ENCODE measurements at regions not wholly inside any gene's neighbourhood (a gene's known extent, or its start where the extent isn't known, plus 50 kb on each side); places are given as distances from the start of the nearest gene placed in this dataset.

DNA sequence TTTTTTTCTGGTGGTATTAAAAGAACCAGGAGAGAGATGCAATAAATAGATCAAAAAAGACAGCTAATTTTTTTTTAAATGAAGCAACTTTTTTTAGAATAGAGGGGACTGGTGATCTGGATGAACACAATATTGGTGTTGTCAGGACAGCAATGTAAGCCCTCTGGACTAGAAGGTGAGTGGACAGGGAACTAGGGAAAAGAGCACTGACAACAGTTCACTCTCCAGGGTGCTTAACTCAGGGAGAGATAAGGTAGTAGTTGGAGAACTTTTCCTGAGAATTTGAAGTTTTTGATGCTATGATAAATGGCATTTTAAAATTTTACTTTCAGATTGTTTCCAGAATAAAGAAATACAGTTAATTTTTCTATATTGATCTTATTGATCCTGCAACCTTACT lies 158.3 kb upstream of the STAC start:
- no peak for TF ChIP-seq POLR2A (IDR thresholded peaks at IDR 0.05)
- TF ChIP-seq EP300 (IDR thresholded peaks at IDR 0.05) = no peak
- TF ChIP-seq, protein P1, sequence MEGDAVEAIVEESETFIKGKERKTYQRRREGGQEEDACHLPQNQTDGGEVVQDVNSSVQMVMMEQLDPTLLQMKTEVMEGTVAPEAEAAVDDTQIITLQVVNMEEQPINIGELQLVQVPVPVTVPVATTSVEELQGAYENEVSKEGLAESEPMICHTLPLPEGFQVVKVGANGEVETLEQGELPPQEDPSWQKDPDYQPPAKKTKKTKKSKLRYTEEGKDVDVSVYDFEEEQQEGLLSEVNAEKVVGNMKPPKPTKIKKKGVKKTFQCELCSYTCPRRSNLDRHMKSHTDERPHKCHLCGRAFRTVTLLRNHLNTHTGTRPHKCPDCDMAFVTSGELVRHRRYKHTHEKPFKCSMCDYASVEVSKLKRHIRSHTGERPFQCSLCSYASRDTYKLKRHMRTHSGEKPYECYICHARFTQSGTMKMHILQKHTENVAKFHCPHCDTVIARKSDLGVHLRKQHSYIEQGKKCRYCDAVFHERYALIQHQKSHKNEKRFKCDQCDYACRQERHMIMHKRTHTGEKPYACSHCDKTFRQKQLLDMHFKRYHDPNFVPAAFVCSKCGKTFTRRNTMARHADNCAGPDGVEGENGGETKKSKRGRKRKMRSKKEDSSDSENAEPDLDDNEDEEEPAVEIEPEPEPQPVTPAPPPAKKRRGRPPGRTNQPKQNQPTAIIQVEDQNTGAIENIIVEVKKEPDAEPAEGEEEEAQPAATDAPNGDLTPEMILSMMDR (IDR thresholded peaks at IDR 0.05) = no peak
- no peak for TF ChIP-seq POLR2AphosphoS5 (IDR thresholded peaks at IDR 0.05)

Data from upper lobe of left lung (tissue), 4 donors.